HepG2 (cell line): ENCODE measurements at regions not wholly inside any gene's neighbourhood (a gene's known extent, or its start where the extent isn't known, plus 50 kb on each side); places are given as distances from the start of the nearest gene placed in this dataset.

Source experiments
- ATAC-seq: fragments of 200-7000 bp; cut with Tn5 transposase; 3 replicates; pipeline ENCODE4 v1.9.1; 2020; ENCODE audit warnings: mild to moderate bottlenecking, moderate library complexity
- BruUV-seq: library from RNA; stranded (reverse); fragments of 400-500 nt; replicated peaks from 2 replicates; lab custom pipeline; 2021; lab: Mats Ljungman, UMichigan
- CTCF ChIA-PET: fragments of 300-600 bp; formaldehyde crosslinking; extraction: SDS; loops from one replicate; lab custom pipeline; 2021; ENCODE audit warnings: low total read pairs, inconsistent platforms, low intra/inter-chr PET ratio; lab: Yijun Ruan, JAX
- POLR2A ChIA-PET: fragments of 350-600 bp; sonication (Branson Sonifier 250); formaldehyde crosslinking; loops from one replicate; lab custom pipeline; 2020; ENCODE audit warnings: antibody characterized with exemption, inconsistent platforms; lab: Yijun Ruan, JAX
- DNase-seq: peaks from one replicate; pipeline ENCODE4 v3.0.0-alpha.2; 2015; ENCODE audit warnings: low spot score
- FAIRE-seq: peaks from 3 replicates; lab custom pipeline; 2011; peaks lifted over from hg19 to GRCh38; lab: Jason Lieb, UNC
- H2AFZ ChIP-seq: one replicate; pipeline ENCODE4 v1.6.1; 2011; ENCODE audit warnings: low read length, inconsistent platforms
- H3K27ac ChIP-seq: fragments of 300-600 bp; 3 replicates; pipeline ENCODE4 v1.8.0; 2011; ENCODE audit warnings: mixed run types, mild to moderate bottlenecking, mixed read lengths, low read length, inconsistent platforms; ENCODE audit not compliant: insufficient read depth; ENCODE audit errors: extremely low read length
- H3K27me3 ChIP-seq, 2 experiments: fragments of 200-600 bp in 1 of 2; 2 replicates in 1 of 2; 3 replicates in 1 of 2; pipeline versions ENCODE4 v1.6.0 to v1.8.0; 2011; ENCODE audit warnings: low read length in 2 of 2, mild to moderate bottlenecking in 2 of 2, moderate library complexity in 2 of 2, inconsistent platforms in 1 of 2; ENCODE audit not compliant: insufficient read depth in 2 of 2, control insufficient read depth in 1 of 2
- H3K36me3 ChIP-seq, 2 experiments: fragments of 200-600 bp in 1 of 2; replicated peaks in 1 of 2; 2 replicates in 1 of 2; 3 replicates in 1 of 2; pipeline versions ENCODE4 v1.5.1 to v1.8.0; 2011; ENCODE audit warnings: low read length in 2 of 2, inconsistent platforms in 1 of 2; ENCODE audit not compliant: insufficient read depth in 2 of 2, control insufficient read depth in 1 of 2
- H3K4me1 ChIP-seq: 2 replicates; pipeline ENCODE4 v1.5.1; 2012; ENCODE audit warnings: low read length, inconsistent platforms; ENCODE audit not compliant: insufficient read depth
- H3K4me2 ChIP-seq: 2 replicates; pipeline ENCODE4 v1.6.0; 2011; ENCODE audit warnings: low read depth, low read length, inconsistent platforms
- H3K4me3 ChIP-seq, 3 experiments: fragments of 200-600 bp in 1 of 3; sonication (generic), shearing (Covaris generic) in 1 of 3; replicated peaks in 1 of 3; 2 replicates each; pipeline ENCODE4 v1.5.1; 2011 to 2016; ENCODE audit warnings: low read length in 3 of 3, inconsistent platforms in 2 of 3, low read depth in 2 of 3, mild to moderate bottlenecking in 2 of 3, control low read depth in 1 of 3, mixed read lengths in 1 of 3; ENCODE audit not compliant: insufficient read depth in 1 of 3
- H3K79me2 ChIP-seq: one replicate; pipeline ENCODE4 v1.6.1; 2011; ENCODE audit warnings: low read length, inconsistent platforms; ENCODE audit not compliant: insufficient read depth
- H3K9ac ChIP-seq: 2 replicates; pipeline ENCODE4 v1.6.0; 2011; ENCODE audit warnings: mild to moderate bottlenecking, low read depth, low read length, inconsistent platforms; ENCODE audit not compliant: insufficient read depth
- H3K9me3 ChIP-seq: 2 replicates; pipeline ENCODE4 v1.5.1; 2012; ENCODE audit warnings: mild to moderate bottlenecking, low read length
- H4K20me1 ChIP-seq: 2 replicates; pipeline ENCODE4 v1.6.0; 2011; ENCODE audit warnings: inconsistent platforms, mild to moderate bottlenecking, low read length, moderate library complexity; ENCODE audit not compliant: insufficient read depth
- ATF2 ChIP-seq: sonication (generic); formaldehyde crosslinking; IDR thresholded peaks from 2 replicates; pipeline ENCODE4 v1.4.0; 2020; ENCODE audit warnings: missing genetic modification reagents
- ISX ChIP-seq: sonication (generic); formaldehyde crosslinking; conservative IDR thresholded peaks from 2 replicates; pipeline ENCODE4 v1.5.0; 2020; ENCODE audit warnings: missing genetic modification reagents
- JDP2 ChIP-seq: sonication (generic); formaldehyde crosslinking; IDR thresholded peaks from 2 replicates; pipeline ENCODE4 v1.8.1; 2022; ENCODE audit warnings: missing genetic modification reagents, borderline replicate concordance
- MXD4 ChIP-seq: IDR thresholded peaks from 2 replicates; pipeline ENCODE4 v1.6.1; 2016; ENCODE audit warnings: mild to moderate bottlenecking, missing biosample characterization, missing genetic modification reagents
- MYC ChIP-seq: sonication (generic); formaldehyde crosslinking; IDR thresholded peaks from 2 replicates; pipeline ENCODE4 v1.9.0; 2021; ENCODE audit warnings: missing genetic modification reagents, borderline replicate concordance
- NFYB ChIP-seq: sonication (generic); formaldehyde crosslinking; IDR thresholded peaks from 2 replicates; pipeline ENCODE4 v1.4.0; 2020; ENCODE audit warnings: missing genetic modification reagents
- RBM39 ChIP-seq: fragments of 200-400 bp; formaldehyde crosslinking; IDR thresholded peaks from one replicate; pipeline ENCODE4 v1.6.1; 2018; ENCODE audit warnings: antibody characterized with exemption, mild to moderate bottlenecking, low read depth, low read length; ENCODE audit not compliant: poor library complexity, severe bottlenecking
- REPIN1 ChIP-seq: sonication (generic); formaldehyde crosslinking; IDR thresholded peaks from 2 replicates; pipeline ENCODE4 v1.8.0; 2022; ENCODE audit warnings: missing genetic modification reagents, low read depth, mild to moderate bottlenecking, borderline replicate concordance
- RNF2 ChIP-seq: fragments of 450-650 bp; conservative IDR thresholded peaks from 2 replicates; pipeline ENCODE4 v1.6.1; 2016; ENCODE audit warnings: low read depth
- SKI ChIP-seq: fragments of 450-650 bp; IDR thresholded peaks from one replicate; pipeline ENCODE4 v1.6.1; 2018; ENCODE audit warnings: mild to moderate bottlenecking; ENCODE audit not compliant: partially characterized antibody
- SSRP1 ChIP-seq: IDR thresholded peaks from 2 replicates; pipeline ENCODE4 v1.6.1; 2016; ENCODE audit warnings: control low read depth
- STAT6 ChIP-seq: sonication (generic); formaldehyde crosslinking; IDR thresholded peaks from 2 replicates; pipeline ENCODE4 v1.4.0; 2020; ENCODE audit warnings: missing genetic modification reagents, mild to moderate bottlenecking, borderline replicate concordance
- ZNF256 ChIP-seq: sonication (generic); formaldehyde crosslinking; conservative IDR thresholded peaks from 2 replicates; pipeline ENCODE4 v1.4.0; 2020; ENCODE audit warnings: missing genetic modification reagents
- ZNF510 ChIP-seq: sonication (generic); formaldehyde crosslinking; IDR thresholded peaks from 2 replicates; pipeline ENCODE4 v1.4.0; 2020; ENCODE audit warnings: low read depth, mild to moderate bottlenecking, missing genetic modification reagents
- ZNF670 ChIP-seq: sonication (generic); formaldehyde crosslinking; IDR thresholded peaks from 2 replicates; pipeline ENCODE4 v1.8.0; 2022; ENCODE audit warnings: mild to moderate bottlenecking, missing genetic modification reagents, borderline replicate concordance
- ZNF816 ChIP-seq: sonication (generic); formaldehyde crosslinking; IDR thresholded peaks from 2 replicates; pipeline ENCODE4 v1.8.0; 2022; ENCODE audit warnings: missing genetic modification reagents, mild to moderate bottlenecking, borderline replicate concordance
- WGBS: methylation state at CpG from one replicate; pipeline ENCODE4 v1.1.6; 2017; ENCODE audit warnings: low lambda C conversion rate; 5-methylcytosine and 5-hydroxymethylcytosine counted together
- in situ Hi-C: cut with HindIII; loops from 2 replicates; pipeline ENCODE4 v1.10.0; 2017; ENCODE audit warnings: low pct_unique_long_range_greater_than_20kb; ENCODE audit not compliant: extremely low pct_ligation_motif_present
- intact Hi-C: fragments of 100-400 bp; cut with micrococcal nuclease; formaldehyde crosslinking; loops from one replicate; pipeline ENCODE4 v1.10.0; 2022; ENCODE audit not compliant: unreplicated experiment

- Histone ChIP-seq H3K4me2 (no peak overlapping the region), H2AFZ (no peak overlapping the region), H3K27ac (no peak overlapping the region), H3K4me3 (no peak overlapping the region), H4K20me1 (no peaks in the 10 kb centered on the region), H3K9me3 (no peaks in the 10 kb centered on the region), H3K79me2 (no peaks in the 10 kb centered on the region), H3K27me3 (no peaks in the 10 kb centered on the region), H3K36me3 (no peaks in the 10 kb centered on the region), H3K4me1 (no peaks in the 10 kb centered on the region), H3K9ac (no peak overlapping the region)
- DNase-seq (no peak), FAIRE-seq (no peak), ATAC-seq (no peak)
- CTCF ChIA-PET = no interaction called here
- POLR2A ChIA-PET = no interaction called here
- in situ Hi-C loops = no loop called here
- BruUV-seq = no TSS peak
- intact Hi-C loops = no loop called here
- 49% methylated on average over 7 of the region's 7 CpGs for WGBS
- TF ChIP-seq MXD4 = no peak
- TF ChIP-seq SSRP1 (CRISPR knock-in tag) = no peak
- TF ChIP-seq ZNF256 (CRISPR knock-in tag) = no peak
- TF ChIP-seq RNF2 = no peak
- no peak for TF ChIP-seq ZNF670 (CRISPR knock-in tag)
- no peak for TF ChIP-seq ISX (CRISPR knock-in tag)
- no peak for TF ChIP-seq RBM39
- TF ChIP-seq STAT6 (CRISPR knock-in tag) = no peak
- no peak for TF ChIP-seq REPIN1 (CRISPR knock-in tag)
- no peak for TF ChIP-seq MYC (CRISPR knock-in tag)
- no peak for TF ChIP-seq SKI
- TF ChIP-seq NFYB (CRISPR knock-in tag) = no peak
- no peak for TF ChIP-seq ZNF816 (CRISPR knock-in tag)
- TF ChIP-seq JDP2 (CRISPR knock-in tag) = no peak
- no peak for TF ChIP-seq ZNF510 (CRISPR knock-in tag)
- TF ChIP-seq ATF2 (CRISPR knock-in tag) = no peak
Measured at GRCh38 chr15:38062696-38063095, 128.3 kb downstream of the TMCO5A start.
